IPS-NIHi11 (cell line): ENCODE measurements at regions not wholly inside any gene's neighbourhood (a gene's known extent, or its start where the extent isn't known, plus 50 kb on each side); places are given as distances from the start of the nearest gene placed in this dataset.

Experiments used
- DNase-seq: peaks from one replicate; pipeline ENCODE4 v3.0.0; 2012; ENCODE audit warnings: mixed read lengths, low spot score

DNA sequence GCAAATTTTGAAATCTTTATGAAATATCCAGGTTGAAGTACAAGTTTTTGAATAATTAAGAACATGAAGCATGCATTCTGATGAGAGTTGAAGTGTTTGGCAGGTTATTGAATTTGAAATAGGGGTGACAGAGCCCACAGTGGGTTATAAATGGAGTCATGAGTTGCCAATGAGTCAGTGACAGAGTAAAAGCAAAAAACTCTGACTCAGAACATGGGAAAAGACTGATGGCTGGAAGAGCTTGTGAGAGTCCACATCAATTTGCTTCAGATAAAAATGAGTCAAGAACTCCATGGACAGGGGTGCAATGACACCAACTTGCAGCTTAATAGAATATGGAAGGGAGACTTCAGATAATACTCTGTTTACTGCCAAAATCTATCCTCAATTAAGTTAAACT is 105.3 kb downstream of the SLC6A15 start:
- DNase-seq, result no peak

DNA sequence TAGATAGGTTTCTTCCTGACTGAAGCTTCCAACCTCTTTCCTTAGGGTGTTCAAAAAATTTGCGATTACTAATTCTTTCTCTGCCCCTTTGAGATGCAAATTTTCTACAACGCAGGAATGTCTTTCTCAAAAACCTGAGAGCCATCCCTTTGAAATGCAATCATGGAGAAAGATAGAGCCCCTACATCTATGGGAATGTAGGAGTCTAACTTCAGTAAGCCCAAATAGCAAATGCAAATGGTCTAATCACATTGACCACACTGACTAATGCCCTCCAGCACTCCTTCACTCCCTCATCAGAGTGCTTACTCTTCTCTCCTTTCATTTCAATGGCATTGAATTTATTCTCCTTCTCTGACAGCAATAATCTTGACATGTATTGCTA is 107.1 kb downstream of the SLC6A15 start:
- peak; percentile 40 for DNase-seq

DNA sequence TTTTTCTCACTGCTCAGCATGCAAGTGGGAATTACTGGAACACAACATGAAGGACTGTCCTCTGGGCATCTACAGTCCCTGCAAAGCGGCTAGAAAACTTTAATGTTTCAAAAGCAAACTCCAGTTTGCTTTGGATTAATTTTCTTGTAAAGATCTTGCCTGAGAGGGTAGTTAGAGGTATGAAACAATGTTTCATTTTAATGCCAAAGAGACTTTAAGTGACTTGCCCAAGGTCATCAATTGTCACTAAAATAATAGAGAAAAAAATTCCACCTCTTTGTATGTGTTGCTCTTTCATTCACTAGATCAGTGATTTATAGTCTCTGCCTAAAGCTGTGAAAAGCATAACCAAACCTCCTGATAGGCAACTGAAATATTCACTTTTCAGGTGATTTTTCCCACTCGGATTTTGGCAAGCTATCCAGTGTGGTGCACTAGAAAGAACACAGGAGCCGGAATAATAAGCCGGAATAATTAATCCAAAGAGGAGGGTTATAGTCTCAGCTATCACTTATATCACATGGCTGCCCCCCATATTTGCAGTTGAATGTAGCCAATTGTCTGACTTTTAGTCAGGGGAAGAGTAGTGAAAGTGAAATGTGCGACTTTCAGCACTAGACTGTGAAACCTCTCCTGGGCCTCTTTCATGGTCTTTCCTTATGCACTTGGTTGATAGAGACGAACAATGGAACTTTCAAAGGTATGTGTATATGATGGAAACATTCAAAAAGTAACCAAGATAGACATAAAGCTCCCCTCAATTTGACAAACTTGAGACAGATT is 107.7 kb downstream of the SLC6A15 start:
- peak; percentile 3 for DNase-seq

DNA sequence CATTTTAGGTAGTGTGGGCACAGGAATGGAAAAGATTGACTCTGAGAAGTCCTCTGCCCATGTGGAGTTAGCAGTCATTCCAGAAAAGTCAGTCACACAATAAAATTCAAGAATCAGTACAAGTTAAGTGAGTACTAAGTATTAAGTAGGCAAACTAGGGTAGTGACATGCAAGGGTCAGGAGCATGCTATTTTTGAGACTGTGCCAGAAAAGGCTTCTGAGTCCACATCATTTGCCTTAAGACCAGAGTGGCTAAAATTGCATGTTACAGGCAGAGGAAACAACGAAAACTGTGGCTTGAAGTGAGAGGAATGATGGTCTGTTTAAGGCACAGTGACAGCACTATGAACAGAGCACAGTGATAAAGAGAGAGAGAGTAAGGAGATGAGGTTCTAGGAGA is 108.9 kb downstream of the SLC6A15 start:
- DNase-seq, result no peak

DNA sequence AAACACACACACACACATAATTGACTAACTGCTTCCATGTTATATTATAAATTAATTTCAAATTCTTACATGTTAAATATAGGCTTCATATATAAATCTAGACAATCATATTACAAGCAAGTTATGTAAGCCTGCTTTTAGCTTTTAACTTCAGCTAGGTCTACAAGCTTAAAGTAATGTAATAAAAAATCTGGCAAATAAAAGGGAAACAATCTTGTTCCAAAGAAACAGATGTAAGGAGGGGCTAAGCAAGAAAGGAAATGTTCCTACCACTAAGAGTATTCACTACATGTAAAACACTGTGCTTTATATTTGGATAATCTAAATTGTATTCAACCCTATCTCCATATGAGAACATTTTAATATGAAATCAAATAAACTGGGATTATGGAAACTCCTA is 110.4 kb downstream of the SLC6A15 start:
- DNase-seq, result no peak

DNA sequence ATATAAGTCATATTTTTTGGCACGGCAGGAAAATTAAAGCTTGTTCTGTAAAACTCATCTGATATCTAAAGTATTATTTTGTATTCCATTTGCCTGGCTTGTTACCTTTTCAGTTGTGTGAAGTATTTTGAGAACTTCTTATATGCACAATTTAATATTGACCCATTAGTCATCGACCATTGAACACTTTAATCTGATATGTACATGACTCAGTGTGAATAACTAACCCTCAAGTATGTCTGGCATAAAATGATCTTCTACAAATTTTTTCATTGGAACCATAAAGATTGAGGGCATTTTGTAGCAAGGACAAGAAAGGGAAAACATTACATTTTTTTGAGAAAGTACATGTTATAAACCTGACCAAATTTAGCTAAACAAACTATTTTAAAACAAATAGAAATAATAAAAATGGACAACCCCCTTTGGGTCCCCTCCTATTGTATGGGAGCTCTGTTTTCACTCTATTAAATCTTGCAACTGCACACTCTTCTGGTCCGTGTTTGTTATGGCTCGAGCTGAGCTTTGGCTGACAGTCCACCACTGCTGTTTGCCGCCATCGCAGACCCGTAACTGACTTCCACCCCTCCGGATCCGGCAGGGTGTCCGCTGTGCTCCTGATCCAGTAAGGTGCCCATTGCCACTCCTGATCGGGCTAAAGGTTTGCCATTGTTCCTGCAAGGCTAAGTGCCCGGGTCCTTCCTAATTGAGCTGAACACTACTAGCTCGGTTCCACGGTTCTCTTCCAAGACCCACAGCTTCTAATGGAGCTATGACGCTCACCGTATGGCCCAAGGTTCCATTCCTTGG is 118.8 kb downstream of the SLC6A15 start:
- no peak for DNase-seq

DNA sequence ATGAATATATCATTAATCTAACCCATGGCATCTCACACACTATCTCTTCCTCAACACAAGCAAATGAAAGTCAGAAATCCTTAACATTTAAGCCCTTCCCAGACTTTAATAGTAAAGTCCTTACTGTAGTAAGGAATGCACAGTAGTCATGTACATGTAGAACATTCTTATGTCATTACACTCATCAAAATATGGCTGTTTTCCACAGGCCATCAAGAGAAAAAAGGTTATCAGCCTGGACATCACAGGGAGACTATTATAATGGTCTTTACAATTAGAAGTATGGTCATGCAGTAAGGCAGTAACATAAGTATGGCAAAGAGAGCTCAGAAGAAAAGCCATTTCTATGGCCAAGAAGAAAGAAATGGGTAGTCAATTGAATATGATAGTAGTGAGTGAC is 121.2 kb downstream of the SLC6A15 start:
- DNase-seq, result no peak

DNA sequence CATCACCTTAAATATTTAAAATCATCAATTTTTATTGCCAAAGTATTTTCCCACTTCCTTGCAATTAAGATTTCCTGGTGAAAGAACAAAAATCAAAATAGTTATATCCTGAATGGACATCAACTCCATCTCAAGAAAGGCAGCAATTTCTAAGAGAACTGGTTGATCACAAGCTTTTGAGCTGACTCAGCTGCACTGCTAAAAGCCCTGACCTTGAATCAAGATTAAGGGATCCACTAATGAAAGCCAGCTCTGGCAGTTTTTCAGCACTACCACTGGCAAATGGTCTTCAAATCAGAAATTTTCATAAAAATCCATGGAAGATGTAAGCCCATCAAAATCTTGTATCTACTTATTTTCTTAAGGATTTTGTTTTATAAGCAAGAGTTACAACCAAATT is 123.4 kb downstream of the SLC6A15 start:
- DNase-seq, result no peak

DNA sequence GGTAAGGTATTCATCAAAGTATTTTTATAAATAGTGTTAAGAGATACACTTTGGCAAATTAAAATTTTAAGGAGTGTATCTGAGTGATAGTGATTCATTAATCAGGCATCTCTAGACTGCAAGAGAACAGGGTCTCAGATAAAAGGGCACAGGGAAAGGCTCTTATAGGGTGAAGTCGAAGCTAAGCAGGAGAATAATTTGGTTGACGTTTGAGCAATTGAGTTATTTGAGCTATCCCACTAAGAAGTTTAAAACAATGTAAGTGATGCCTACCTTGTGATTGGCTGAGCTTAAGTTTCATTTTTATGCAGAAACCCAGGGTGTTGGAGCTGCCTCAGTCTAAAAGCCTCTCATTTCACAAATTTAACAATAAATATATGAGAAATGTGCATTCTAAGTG is 125.3 kb downstream of the SLC6A15 start:
- no peak for DNase-seq

DNA sequence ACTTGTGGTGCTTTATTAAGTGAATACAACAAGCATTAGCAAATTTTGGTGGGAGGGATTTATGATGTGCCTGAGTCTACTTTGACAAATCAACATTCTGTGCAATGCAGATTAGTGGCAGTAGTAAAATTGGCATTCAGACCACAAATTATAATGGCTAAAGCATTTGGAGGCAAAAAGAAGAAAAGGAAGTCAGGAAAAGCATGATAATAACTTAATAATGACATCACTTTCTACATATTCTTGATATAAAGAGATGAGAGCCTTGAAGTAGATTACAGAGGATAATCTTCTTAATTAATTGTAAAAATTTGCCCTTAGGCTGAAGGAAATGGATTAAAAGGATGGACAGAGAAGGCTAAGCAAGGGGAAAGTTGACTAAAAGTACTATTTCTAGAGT is 126.0 kb downstream of the SLC6A15 start:
- DNase-seq, result no peak

DNA sequence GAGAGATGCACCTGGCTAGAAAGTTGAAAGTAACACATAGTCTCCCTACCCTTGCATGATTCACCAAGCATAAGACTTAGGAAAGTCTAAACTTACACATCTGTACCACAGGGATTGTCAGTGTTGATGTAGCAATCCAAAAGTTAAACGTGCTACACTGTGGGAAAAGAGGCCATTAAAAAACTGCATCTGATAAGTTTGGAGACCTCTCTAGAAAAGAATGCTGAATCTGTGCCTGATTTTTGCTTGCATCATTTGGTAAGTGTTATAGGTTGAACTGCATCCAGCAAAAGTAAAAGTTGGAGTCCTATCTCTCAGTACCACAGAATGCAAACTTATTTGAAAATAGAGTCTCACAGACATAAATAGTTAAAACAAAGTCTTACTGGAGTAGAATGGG is 126.6 kb downstream of the SLC6A15 start:
- DNase-seq, result no peak

DNA sequence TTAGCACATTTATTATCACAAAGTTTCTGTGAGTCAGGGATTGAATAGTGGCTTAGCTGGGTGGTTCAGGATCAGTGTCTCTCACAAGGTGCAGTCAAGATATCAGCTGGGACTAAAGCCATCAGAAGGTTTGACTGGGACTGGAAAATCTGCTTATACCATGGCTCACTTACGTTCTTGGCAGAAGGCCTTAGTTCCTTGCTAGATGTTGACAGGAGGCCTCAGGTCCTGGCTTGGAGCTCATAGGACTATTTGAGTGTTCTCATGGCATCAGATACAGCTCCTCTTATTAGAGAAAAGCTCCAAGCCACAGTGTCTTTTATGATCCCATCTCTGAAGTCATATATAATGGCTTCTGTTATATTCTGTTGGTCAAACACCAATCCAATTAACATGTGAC is 127.3 kb downstream of the SLC6A15 start:
- DNase-seq, result no peak

DNA sequence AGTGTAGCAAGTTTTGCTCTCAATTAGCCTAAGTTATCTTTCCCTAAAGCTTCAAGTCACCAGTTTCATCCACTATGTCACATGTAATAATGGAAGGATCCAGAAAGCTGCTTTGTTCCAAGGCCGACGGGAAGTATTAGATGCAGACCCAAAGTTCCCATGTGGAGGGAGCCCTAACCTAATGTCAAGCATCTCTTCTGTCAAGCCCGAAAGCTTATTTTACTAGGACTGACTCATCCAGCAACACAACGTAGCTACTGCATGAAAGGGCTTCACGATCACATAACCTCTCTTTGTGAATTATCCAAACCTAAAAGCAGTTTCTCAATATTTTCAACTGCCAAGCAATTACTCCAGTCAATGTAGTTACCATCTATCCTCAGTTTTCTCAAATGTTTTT is 133.4 kb downstream of the SLC6A15 start:
- DNase-seq, result no peak

DNA sequence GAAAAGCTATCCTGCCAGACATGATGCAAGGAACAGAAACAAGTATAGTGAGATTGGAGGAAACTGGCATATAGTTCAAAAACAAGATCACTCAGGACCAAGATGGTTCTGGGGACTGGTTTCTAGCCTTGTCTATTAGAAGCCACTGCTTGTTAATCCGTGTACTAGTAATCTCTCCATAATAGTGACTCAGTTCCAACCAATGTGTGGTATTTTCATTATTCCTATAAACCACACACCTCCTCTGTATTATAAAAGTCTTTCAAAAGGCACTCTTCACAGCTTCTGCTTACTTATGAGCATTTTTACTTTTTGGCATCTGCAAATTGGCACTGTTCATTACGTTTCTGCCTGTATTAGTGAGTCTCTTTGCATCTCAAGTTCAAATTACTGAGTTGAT is 140.3 kb downstream of the SLC6A15 start:
- no peak for DNase-seq

DNA sequence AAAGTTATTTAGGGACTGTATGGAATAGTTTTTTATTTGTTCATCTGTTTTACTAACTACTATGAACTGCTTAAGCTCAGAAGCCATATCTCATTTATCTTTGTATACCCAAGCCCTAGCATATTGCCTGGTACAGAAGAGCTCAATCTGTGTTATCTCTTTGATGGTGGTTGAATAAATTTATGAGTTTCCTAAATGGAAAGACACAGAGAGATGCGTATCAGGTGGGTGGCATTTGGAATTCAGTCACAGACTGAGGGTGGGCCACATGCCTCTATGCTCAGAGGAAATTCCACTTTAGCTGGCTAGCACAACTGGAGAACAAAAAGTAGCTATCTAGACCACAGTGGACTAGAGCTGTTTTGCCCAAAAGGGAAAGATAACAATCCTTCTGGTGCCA is 145.5 kb downstream of the SLC6A15 start:
- DNase-seq, result no peak

DNA sequence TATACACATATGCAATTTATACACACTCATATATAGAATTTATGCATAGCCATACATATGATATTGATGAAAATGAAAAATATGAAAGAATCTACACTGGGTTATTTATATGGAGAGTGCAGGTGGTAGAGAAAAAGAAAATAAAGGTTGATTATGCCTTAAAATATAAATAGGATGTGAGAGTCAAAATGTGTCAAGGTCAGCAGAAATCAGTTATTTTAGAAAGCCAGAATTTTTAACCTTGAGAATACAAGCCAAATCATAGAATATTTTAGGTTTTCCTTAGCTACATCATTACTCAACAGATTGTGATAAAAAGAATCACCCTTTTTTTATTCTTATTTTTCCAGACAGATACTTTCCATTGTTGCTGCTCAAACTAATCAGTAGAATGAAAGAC is 146.2 kb downstream of the SLC6A15 start:
- no peak for DNase-seq

DNA sequence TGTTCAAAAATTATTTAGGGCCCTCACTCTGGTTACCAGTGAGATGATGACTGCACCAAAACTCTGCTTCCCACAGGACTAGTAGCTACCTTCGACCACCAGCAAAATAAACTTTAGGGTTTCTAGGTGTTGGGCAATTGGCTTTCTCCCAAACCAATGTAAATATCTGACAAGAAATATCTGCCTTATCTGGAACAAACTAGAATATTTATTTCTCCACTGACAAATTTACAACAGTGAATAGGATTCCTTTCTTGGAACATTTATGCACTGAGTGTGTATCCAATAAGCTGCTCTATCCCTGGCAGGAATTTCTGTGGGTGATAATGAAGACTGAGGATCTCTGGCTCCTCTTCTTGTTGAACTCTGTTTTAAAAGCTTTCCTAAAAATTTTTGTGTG is 148.6 kb downstream of the SLC6A15 start:
- DNase-seq, result no peak

DNA sequence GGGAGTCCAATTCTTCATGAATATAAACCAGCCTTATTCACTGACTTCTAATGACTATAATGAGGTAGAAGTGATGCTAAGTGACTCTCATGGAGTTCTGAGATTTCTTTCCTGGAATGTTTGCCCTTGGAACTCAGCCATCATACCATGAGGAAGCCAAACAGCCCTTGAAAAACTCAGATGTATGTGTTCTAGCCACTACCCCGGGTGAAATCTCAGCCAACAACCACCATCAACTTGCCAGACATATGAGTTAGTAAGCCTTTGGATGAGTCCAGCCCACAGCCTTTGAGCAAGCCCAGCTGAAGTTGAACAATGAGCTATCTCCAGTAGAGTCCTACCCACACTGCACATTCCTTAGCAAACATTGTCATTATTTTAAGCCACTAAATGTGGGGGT is 149.5 kb downstream of the SLC6A15 start:
- no peak for DNase-seq

DNA sequence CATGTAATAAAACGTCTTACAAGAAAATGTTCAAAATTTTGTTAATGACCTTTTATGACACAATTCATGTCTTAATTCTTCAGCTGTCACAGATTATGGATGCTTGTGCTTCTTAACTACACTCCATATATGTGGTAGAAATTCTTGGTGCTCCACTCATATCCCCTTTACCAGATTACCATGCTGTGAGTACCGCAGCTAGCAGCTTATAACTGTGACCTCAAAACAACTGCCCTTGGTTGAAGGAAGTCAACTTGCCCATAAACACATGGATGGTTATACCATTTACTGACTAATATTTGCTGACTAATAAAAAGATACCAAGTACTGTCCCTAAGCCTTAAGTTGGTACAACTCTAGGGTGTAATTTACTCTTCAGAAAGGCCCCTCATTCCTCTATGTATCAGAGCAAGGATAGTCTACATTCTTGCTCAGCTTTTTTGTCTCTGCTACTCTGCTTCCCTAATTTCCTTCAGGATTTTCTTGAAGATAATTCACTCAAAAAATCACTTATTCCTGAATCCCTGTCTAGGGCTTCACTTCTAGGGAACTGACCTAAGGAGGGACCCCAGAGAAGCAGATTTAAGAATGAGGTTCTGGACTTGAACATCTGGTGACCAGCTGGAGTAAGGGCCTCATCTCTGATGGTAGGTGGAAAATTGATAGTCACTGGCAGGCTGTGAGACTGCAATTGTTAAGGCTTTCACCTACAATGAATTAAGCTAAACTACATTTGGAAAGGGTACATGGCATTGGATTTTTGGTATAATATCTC is 152.3 kb downstream of the SLC6A15 start:
- DNase-seq, result no peak

DNA sequence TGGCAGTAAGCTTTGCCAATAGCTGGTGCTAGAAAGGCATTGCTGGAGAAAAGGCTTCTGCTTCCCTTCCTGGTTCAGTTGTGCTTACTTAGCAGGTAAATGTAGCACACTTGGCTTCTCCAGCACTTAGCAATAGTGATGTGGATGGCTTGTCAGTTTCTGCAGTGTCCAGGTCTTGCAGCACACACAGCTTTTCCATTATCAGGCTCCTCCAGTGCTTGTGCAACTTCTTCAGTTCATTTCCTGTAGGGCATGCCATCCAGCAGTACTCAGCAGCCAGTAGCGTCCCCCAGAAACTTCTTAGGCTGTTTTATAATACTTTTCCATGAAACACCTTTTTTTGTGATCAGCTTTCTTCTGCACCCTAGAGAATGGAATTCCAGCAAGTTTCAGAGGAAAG is 154.6 kb downstream of the SLC6A15 start:
- no peak for DNase-seq

DNA sequence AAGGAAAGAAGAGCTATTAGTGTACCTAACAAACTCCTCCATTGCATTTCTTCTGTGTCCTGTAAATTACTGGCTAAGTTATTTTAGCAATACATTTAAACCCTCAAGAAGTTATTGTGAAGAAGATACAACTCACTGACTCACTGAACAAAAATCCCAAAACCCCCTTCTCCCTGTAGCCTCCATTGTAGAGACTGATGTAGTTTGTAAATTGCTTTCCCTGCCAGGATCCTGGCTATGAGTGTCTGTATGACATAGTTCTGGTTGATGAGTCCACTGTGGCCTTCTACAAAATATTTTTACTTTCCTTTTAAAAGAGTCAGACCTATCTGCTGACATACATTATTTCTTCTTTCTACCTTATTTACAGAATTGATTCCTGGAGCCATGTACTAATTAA is 155.6 kb downstream of the SLC6A15 start:
- DNase-seq, result no peak

DNA sequence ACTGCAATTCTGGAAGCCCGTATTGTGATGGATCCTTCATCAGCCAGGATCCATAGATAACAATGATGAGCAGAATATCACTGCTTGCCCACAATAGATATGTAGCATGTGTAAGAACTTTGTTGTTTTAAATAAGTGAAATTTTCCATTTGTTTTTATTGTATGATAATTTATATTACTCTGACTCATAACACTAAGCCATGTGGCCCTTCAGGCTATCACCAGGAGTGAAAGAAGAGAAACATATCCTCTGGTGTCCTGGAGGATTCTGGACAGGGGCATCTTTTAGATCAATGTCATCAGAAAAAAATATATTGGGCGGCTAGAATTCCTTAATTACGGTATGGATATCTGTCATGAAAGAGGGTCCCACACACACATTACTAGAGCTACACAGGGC is 167.5 kb downstream of the SLC6A15 start:
- no peak for DNase-seq

DNA sequence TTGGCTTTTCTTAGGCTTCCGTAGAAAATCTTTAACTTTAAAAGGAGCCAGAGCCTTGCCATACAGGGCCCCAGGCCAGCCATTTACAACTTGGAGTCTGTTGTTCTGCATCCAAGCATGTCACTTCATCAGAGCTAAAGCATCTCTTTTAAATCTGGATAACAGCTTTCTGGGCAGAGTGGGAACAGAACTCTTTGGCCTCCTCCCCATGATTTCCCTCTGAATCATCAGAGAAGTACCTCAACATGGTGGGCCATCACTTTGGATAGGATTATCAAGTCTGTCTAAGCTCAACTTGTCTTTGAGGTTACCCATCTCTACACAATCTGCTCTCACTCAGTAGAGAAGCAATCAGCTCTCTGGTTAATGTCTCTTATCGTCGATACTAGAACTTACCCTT is 170.9 kb downstream of the SLC6A15 start:
- DNase-seq, result no peak
